ENCODE measurements at regions not wholly inside any gene's neighbourhood (a gene's known extent, or its start where the extent isn't known, plus 50 kb on each side); places are given as distances from the start of the nearest gene placed in this dataset.

GRCh38 chr3:72087420-72087819, 302.5 kb upstream of the PROK2 start:
- TF ChIP-seq CTCF (IDR thresholded peaks at IDR 0.05) (no peak), POLR2A (IDR thresholded peaks at IDR 0.05) (no peak)

All from transverse colon (tissue), 3 donors.